ENCODE measurements at regions not wholly inside any gene's neighbourhood (a gene's known extent, or its start where the extent isn't known, plus 50 kb on each side); places are given as distances from the start of the nearest gene placed in this dataset.

- DNase-seq (ENCODE audit: extremely low read depth, low read depth) = no peak
- TF ChIP-seq CTCF (IDR thresholded peaks at IDR 0.05; ENCODE audit: low read depth, low read length, missing control alignments) = no peak
- H3K4me3 ChIP-seq (replicated peaks; ENCODE audit: low read depth, low read length) = no peak overlapping the region
Measured at GRCh38 chr1:38644092-38644491, 215.5 kb downstream of the RRAGC start.

- no peak for TF ChIP-seq CTCF (IDR thresholded peaks at IDR 0.05; ENCODE audit: low read depth, low read length, missing control alignments)
- no peak overlapping the region for H3K4me3 ChIP-seq (replicated peaks; ENCODE audit: low read depth, low read length)
- DNase-seq (ENCODE audit: extremely low read depth, low read depth) = no peak
Measured at GRCh38 chr1:38641661-38642060, 217.9 kb downstream of the RRAGC start.

- no peak for TF ChIP-seq CTCF (IDR thresholded peaks at IDR 0.05; ENCODE audit: low read depth, low read length, missing control alignments)
- DNase-seq (ENCODE audit: extremely low read depth, low read depth) = no peak
- H3K4me3 ChIP-seq (replicated peaks; ENCODE audit: low read depth, low read length) = no peak overlapping the region
Measured at GRCh38 chr1:38640371-38640770, 219.2 kb downstream of the RRAGC start.

GRCh38 chr1:38628241-38628640 is 231.3 kb downstream of the RRAGC start:
- TF ChIP-seq CTCF (IDR thresholded peaks at IDR 0.05; ENCODE audit: low read depth, low read length, missing control alignments) = no peak
- no peak overlapping the region for H3K4me3 ChIP-seq (replicated peaks; ENCODE audit: low read depth, low read length)
- no peak for DNase-seq (ENCODE audit: extremely low read depth, low read depth)

- TF ChIP-seq CTCF (IDR thresholded peaks at IDR 0.05; ENCODE audit: low read depth, low read length, missing control alignments) = no peak
- no peak for DNase-seq (ENCODE audit: extremely low read depth, low read depth)
- no peak overlapping the region for H3K4me3 ChIP-seq (replicated peaks; ENCODE audit: low read depth, low read length)
Measured at GRCh38 chr1:38625939-38626338, 233.6 kb downstream of the RRAGC start.

GRCh38 chr1:38624336-38625039 is 235.1 kb downstream of the RRAGC start:
- no peak overlapping the region for H3K4me3 ChIP-seq (replicated peaks; ENCODE audit: low read depth, low read length)
- no peak for TF ChIP-seq CTCF (IDR thresholded peaks at IDR 0.05; ENCODE audit: low read depth, low read length, missing control alignments)
- DNase-seq (ENCODE audit: extremely low read depth, low read depth) = no peak

GRCh38 chr1:38623529-38623928 is 236.0 kb downstream of the RRAGC start:
- DNase-seq (ENCODE audit: extremely low read depth, low read depth) = no peak
- no peak for TF ChIP-seq CTCF (IDR thresholded peaks at IDR 0.05; ENCODE audit: low read depth, low read length, missing control alignments)
- no peak overlapping the region for H3K4me3 ChIP-seq (replicated peaks; ENCODE audit: low read depth, low read length)
